OCI-LY3 (cell line): ENCODE measurements at regions not wholly inside any gene's neighbourhood (a gene's known extent, or its start where the extent isn't known, plus 50 kb on each side); places are given as distances from the start of the nearest gene placed in this dataset.
"Not testable (repeated sequence)": the region's sequence is repeated elsewhere in the genome, so short reads cannot be mapped to it uniquely, and the experiment has no call there.

Experiments
- H2AFZ ChIP-seq: fragments of 200-600, 300-600 bp; shearing (Covaris generic); 2 replicates; pipeline ENCODE4 v1.6.0; 2014; ENCODE audit warnings: antibody characterized with exemption, low read depth, low read length
- H3K27ac ChIP-seq: fragments of 200-600, 300-600 bp; sonication (generic); 2 replicates; pipeline ENCODE4 v1.5.1; 2014; ENCODE audit warnings: mild to moderate bottlenecking, low read length, moderate library complexity, mixed read lengths
- H3K27me3 ChIP-seq: fragments of 200-600, 300-600 bp; sonication (generic); 2 replicates; pipeline ENCODE4 v1.6.1; 2014; ENCODE audit warnings: low read depth, low read length, mixed read lengths
- H3K36me3 ChIP-seq: fragments of 200-600, 300-600 bp; sonication (generic); replicated peaks from 2 replicates; pipeline ENCODE3; 2014; ENCODE audit warnings: low read depth, low read length, mixed read lengths
- H3K4me1 ChIP-seq: fragments of 300-600, 200-600 bp; sonication (generic); 2 replicates; pipeline ENCODE4 v1.6.1; 2014; ENCODE audit warnings: low read length, mixed read lengths
- H3K4me2 ChIP-seq: fragments of 200-600, 300-600 bp; sonication (generic); 2 replicates; pipeline ENCODE4 v1.6.1; 2014; ENCODE audit warnings: low read length, mixed read lengths
- H3K4me3 ChIP-seq: fragments of 300-600, 200-600 bp; sonication (generic); 2 replicates; pipeline ENCODE4 v1.5.1; 2014; ENCODE audit warnings: antibody characterized with exemption, mild to moderate bottlenecking, low read length, moderate library complexity
- H3K79me2 ChIP-seq: fragments of 300-600, 200-600 bp; shearing (Covaris generic); 2 replicates; pipeline ENCODE4 v1.6.1; 2014; ENCODE audit warnings: mild to moderate bottlenecking, low read length, mixed read lengths
- H3K9ac ChIP-seq: fragments of 300-600, 200-600 bp; shearing (Covaris generic); 2 replicates; pipeline ENCODE4 v1.6.0; 2014; ENCODE audit warnings: mild to moderate bottlenecking, low read length, moderate library complexity
- H3K9me3 ChIP-seq: fragments of 200-600, 300-600 bp; shearing (Covaris generic); 2 replicates; pipeline ENCODE4 v1.6.1; 2014; ENCODE audit warnings: low read length, mixed read lengths; ENCODE audit not compliant: insufficient read depth
- H4K20me1 ChIP-seq: fragments of 200-600, 300-600 bp; sonication (generic); 2 replicates; pipeline ENCODE4 v1.6.1; 2016; ENCODE audit warnings: low read length, mixed read lengths; ENCODE audit not compliant: insufficient read depth
- EZH2phosphoT487 ChIP-seq: fragments of 200-600 bp; shearing (Covaris generic); IDR thresholded peaks from 2 replicates; pipeline ENCODE4 v1.6.1; 2018; ENCODE audit warnings: antibody characterized with exemption, mixed run types, low read depth
- TF ChIP-seq, protein P1 (sequence below): fragments of 200-600, 300-600 bp; sonication (generic); IDR thresholded peaks from 2 replicates; pipeline ENCODE4 v1.5.1; 2014; ENCODE audit warnings: antibody characterized with exemption, low read length, low read depth

DNA sequence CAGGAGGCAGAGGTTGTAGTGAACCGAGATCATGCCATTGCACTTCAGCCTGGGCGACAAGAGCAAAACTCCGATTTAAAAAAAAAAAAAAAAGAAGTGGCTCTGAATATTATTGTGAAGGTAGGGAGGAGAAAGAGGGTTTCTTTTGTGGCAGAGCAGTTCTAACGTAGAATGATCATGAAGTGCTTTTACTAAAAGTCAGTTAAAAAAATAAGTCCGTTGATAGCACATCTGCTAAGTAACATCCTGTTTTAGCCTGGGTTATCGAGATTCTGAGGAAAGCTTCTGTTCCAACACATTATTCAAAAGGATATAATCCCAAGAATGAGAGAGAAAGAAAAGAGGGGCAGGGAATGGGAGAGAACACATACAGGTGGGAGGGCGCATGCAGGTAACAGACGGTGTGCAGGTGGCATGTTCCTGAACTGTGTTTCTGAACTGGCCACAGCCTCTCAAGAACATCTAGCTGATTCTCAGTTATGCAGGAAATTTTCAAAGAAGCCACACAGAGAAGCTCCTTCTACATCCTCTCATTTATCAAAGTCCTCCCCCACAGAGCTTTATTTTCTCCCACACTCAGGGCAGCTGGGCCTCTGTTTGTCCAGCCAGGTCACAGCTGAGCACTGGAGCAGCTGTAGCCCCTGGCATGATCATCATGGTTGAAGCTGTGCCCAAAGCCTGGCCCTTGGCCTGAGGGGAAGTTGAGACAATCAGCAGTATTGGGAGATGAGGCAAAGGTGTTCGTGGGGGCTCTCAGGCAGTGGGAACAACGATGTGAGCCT is 342.3 kb downstream of the ZNF674 start:
- Histone ChIP-seq H3K4me1 (no peaks in the 10 kb centered on the region), H2AFZ (no peak overlapping the region), H3K4me2 (no peak overlapping the region), H3K27me3 (no peaks in the 10 kb centered on the region), H3K4me3 (no peak overlapping the region), H3K9ac (no peak overlapping the region), H3K27ac (no peak overlapping the region), H3K9me3 (no peaks in the 10 kb centered on the region), H3K79me2 (no peaks in the 10 kb centered on the region), H3K36me3 (no peaks in the 10 kb centered on the region), H4K20me1 (no peaks in the 10 kb centered on the region)
- no peak for TF ChIP-seq EZH2phosphoT487
- TF ChIP-seq, protein P1, sequence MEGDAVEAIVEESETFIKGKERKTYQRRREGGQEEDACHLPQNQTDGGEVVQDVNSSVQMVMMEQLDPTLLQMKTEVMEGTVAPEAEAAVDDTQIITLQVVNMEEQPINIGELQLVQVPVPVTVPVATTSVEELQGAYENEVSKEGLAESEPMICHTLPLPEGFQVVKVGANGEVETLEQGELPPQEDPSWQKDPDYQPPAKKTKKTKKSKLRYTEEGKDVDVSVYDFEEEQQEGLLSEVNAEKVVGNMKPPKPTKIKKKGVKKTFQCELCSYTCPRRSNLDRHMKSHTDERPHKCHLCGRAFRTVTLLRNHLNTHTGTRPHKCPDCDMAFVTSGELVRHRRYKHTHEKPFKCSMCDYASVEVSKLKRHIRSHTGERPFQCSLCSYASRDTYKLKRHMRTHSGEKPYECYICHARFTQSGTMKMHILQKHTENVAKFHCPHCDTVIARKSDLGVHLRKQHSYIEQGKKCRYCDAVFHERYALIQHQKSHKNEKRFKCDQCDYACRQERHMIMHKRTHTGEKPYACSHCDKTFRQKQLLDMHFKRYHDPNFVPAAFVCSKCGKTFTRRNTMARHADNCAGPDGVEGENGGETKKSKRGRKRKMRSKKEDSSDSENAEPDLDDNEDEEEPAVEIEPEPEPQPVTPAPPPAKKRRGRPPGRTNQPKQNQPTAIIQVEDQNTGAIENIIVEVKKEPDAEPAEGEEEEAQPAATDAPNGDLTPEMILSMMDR: no peak

DNA sequence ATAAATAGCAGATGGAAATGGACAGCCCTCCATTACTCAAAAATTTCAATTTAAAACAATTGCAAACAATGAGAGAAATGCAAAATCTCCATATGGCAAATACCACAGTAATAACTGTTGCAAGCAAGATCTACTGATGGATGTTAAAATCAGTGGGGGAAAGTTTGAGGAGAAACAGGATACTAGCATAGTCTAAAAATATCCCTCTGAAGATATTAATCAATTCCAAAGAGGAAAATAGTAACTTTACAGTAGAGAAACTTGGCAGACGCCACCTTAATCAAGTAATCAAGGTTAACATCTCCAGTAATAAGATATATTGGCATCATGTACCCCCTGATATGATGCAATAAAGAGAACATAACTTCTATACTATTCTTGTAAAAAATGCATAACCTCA is 344.8 kb downstream of the ZNF674 start:
- Histone ChIP-seq H3K9me3 (no peaks in the 10 kb centered on the region), H3K27ac (no peak overlapping the region), H3K79me2 (no peaks in the 10 kb centered on the region), H3K9ac (no peak overlapping the region), H3K27me3 (no peaks in the 10 kb centered on the region), H3K4me2 (no peak overlapping the region), H2AFZ (no peak overlapping the region), H3K4me3 (no peak overlapping the region), H3K36me3 (no peaks in the 10 kb centered on the region), H3K4me1 (no peaks in the 10 kb centered on the region), H4K20me1 (no peaks in the 10 kb centered on the region)
- no peak for TF ChIP-seq EZH2phosphoT487
- TF ChIP-seq, protein P1: no peak

DNA sequence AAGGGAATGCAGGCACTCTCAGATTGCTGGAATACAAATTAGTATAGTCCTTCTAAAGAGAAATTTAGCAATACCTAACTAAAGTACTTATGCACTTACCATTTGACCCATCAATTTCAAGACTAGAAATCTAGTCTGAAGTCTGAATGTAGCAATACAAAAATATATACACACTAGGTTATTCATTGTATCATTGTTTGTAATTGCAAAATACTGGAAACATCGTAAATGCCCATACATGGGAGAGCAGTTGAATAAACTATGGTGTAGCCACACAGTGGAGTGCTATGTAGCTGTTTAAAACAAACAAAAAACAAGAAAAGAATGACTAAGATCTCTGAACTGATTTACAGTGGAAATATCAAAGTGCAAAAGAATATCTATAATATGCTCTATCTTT is 346.4 kb downstream of the ZNF674 start:
- no peak overlapping the region for H3K27ac ChIP-seq
- H3K36me3 ChIP-seq: no peaks in the 10 kb centered on the region
- H3K4me1 ChIP-seq: no peaks in the 10 kb centered on the region
- no peaks in the 10 kb centered on the region for H4K20me1 ChIP-seq
- no peak for TF ChIP-seq EZH2phosphoT487
- TF ChIP-seq, protein P1: no peak
- H3K9me3 ChIP-seq: no peaks in the 10 kb centered on the region
- H3K79me2 ChIP-seq: no peaks in the 10 kb centered on the region
- H3K9ac ChIP-seq: no peak overlapping the region
- no peak overlapping the region for H3K4me2 ChIP-seq
- no peaks in the 10 kb centered on the region for H3K27me3 ChIP-seq
- H3K4me3 ChIP-seq: no peak overlapping the region
- H2AFZ ChIP-seq: no peak overlapping the region

DNA sequence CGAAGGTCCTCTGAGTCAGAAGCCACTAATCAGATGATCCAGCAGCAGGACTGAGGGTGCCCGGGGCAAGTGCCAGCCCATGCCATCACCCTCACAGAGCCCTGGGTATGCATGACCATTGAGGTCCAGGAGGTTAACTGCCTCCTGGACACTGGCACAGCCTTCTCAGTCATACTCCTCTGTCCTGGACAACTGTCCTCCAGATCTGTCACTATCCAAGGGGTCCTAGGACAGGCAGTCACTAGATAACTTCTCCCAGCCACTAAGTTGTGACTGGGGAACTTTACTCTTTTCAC is 358.5 kb downstream of the ZNF674 start:
- not testable (repeated sequence) for H3K4me1 ChIP-seq, H3K4me2 ChIP-seq, H3K27ac ChIP-seq, H3K9me3 ChIP-seq, H3K9ac ChIP-seq, H4K20me1 ChIP-seq, H3K36me3 ChIP-seq, H2AFZ ChIP-seq, H3K4me3 ChIP-seq, H3K27me3 ChIP-seq, H3K79me2 ChIP-seq
